T47D (cell line): ENCODE measurements at regions not wholly inside any gene's neighbourhood (a gene's known extent, or its start where the extent isn't known, plus 50 kb on each side); places are given as distances from the start of the nearest gene placed in this dataset.

ENCODE experiments used
- DNase-seq, 2 experiments: peaks; one replicate each; pipeline versions ENCODE4 v3.0.0 to v3.0.0-alpha.2; 2011 to 2012; ENCODE audit warnings: low read depth in 1 of 2, low spot score in 1 of 2
- JUND ChIP-seq: IDR thresholded peaks from 2 replicates; pipeline ENCODE4 v1.6.1; 2012; ENCODE audit warnings: low read depth
- in situ Hi-C: cut with HindIII; loops from 2 replicates; pipeline ENCODE4 v1.10.0; 2016; ENCODE audit warnings: low sequenced_read_pairs, low pct_unique_long_range_greater_than_20kb

- in situ Hi-C loops = no loop called here
- DNase-seq = no peak
- TF ChIP-seq JUND = no peak
Measured at GRCh38 chr2:183488421-183488820, 364.2 kb downstream of the NUP35 start.

- no peak for TF ChIP-seq JUND
- in situ Hi-C loops = no loop called here
- no peak for DNase-seq
Measured at GRCh38 chr2:183490489-183490888, 366.2 kb downstream of the NUP35 start.

GRCh38 chr2:183490914-183491313 is 366.7 kb downstream of the NUP35 start:
- in situ Hi-C loops = no loop called here
- no peak for DNase-seq
- no peak for TF ChIP-seq JUND

GRCh38 chr2:183493040-183493439 is 368.8 kb downstream of the NUP35 start:
- TF ChIP-seq JUND = no peak
- in situ Hi-C loops = no loop called here
- DNase-seq = no peak

GRCh38 chr2:183495079-183495478 is 370.8 kb downstream of the NUP35 start:
- in situ Hi-C loops = no loop called here
- DNase-seq = no peak
- no peak for TF ChIP-seq JUND

GRCh38 chr2:183495589-183496267 is 371.5 kb downstream of the NUP35 start:
- no peak for DNase-seq
- in situ Hi-C loops = no loop called here
- no peak for TF ChIP-seq JUND

- in situ Hi-C loops = no loop called here
- no peak for DNase-seq
- TF ChIP-seq JUND = no peak
Measured at GRCh38 chr2:183497861-183498260, 373.6 kb downstream of the NUP35 start.

GRCh38 chr2:183505911-183506310 is 381.7 kb downstream of the NUP35 start:
- no peak for DNase-seq
- in situ Hi-C loops = no loop called here
- no peak for TF ChIP-seq JUND

- no peak for DNase-seq
- in situ Hi-C loops = no loop called here
- no peak for TF ChIP-seq JUND
Measured at GRCh38 chr2:183511154-183511553, 386.9 kb downstream of the NUP35 start.

- DNase-seq = no peak
- no peak for TF ChIP-seq JUND
- in situ Hi-C loops = no loop called here
Measured at GRCh38 chr2:183519371-183520056, 395.3 kb downstream of the NUP35 start.

GRCh38 chr2:183521911-183522310 is 397.7 kb downstream of the NUP35 start:
- in situ Hi-C loops = no loop called here
- no peak for DNase-seq
- TF ChIP-seq JUND = no peak

GRCh38 chr2:183522489-183523266 is 398.4 kb downstream of the NUP35 start:
- no peak for DNase-seq
- in situ Hi-C loops = no loop called here
- TF ChIP-seq JUND = no peak

- no peak for DNase-seq
- in situ Hi-C loops = no loop called here
- no peak for TF ChIP-seq JUND
Measured at GRCh38 chr2:183530333-183530901, 406.2 kb downstream of the NUP35 start.
